ENCODE measurements at regions not wholly inside any gene's neighbourhood (a gene's known extent, or its start where the extent isn't known, plus 50 kb on each side); places are given as distances from the start of the nearest gene placed in this dataset.

DNA sequence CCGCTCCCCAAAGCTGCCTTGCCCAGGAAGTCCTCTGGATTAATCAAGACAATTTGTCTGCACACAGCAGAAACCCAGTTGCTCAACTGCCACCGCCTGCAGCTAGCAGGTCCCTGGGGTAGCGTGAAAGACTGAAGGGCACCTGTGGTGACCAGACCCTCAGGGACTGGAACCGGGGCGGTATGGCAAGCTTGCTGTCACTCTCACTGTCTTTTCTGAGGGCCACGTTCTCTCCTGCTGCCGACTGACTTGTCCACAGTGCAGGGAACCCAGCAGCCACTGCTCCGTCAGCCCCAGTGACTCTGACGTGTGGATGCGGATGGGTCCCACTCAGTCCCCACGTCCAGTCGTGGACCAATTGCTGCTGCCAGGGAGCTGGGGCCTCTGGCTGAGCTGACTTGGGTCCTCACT lies 72.8 kb upstream of the PMEPA1 start:
- TF ChIP-seq, protein P1, sequence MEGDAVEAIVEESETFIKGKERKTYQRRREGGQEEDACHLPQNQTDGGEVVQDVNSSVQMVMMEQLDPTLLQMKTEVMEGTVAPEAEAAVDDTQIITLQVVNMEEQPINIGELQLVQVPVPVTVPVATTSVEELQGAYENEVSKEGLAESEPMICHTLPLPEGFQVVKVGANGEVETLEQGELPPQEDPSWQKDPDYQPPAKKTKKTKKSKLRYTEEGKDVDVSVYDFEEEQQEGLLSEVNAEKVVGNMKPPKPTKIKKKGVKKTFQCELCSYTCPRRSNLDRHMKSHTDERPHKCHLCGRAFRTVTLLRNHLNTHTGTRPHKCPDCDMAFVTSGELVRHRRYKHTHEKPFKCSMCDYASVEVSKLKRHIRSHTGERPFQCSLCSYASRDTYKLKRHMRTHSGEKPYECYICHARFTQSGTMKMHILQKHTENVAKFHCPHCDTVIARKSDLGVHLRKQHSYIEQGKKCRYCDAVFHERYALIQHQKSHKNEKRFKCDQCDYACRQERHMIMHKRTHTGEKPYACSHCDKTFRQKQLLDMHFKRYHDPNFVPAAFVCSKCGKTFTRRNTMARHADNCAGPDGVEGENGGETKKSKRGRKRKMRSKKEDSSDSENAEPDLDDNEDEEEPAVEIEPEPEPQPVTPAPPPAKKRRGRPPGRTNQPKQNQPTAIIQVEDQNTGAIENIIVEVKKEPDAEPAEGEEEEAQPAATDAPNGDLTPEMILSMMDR (conservative IDR thresholded peaks at IDR 0.05; ENCODE audit: low read length): no peak
- no peak for TF ChIP-seq EZH2phosphoT487 (IDR thresholded peaks at IDR 0.05; ENCODE audit: borderline replicate concordance)
